Fibroblast of pulmonary artery (primary cell): ENCODE measurements at regions not wholly inside any gene's neighbourhood (a gene's known extent, or its start where the extent isn't known, plus 50 kb on each side); places are given as distances from the start of the nearest gene placed in this dataset.
"Not testable (repeated sequence)": the region's sequence is repeated elsewhere in the genome, so short reads cannot be mapped to it uniquely, and the experiment has no call there.

Experiments used
- DNase-seq: peaks from one replicate; pipeline ENCODE4 v3.0.0-alpha.2; 2010; ENCODE audit warnings: low read depth
- H3K4me3 ChIP-seq: replicated peaks from 2 replicates; pipeline ENCODE4 v1.5.1; 2011; ENCODE audit warnings: low read depth, mild to moderate bottlenecking, control low read depth, low read length, moderate library complexity
- CTCF ChIP-seq: IDR thresholded peaks from 2 replicates; pipeline ENCODE4 v1.5.1; 2011; ENCODE audit warnings: mild to moderate bottlenecking, control low read depth, low read length, inconsistent platforms; ENCODE audit errors: missing control alignments

- peak; percentile 60 for DNase-seq
- peak; percentile 31 for TF ChIP-seq CTCF
- H3K4me3 ChIP-seq: no peak overlapping the region
Observed at GRCh38 chrX:45801554-45801953, 600.9 kb upstream of the DIPK2B start.

- not testable (repeated sequence) for H3K4me3 ChIP-seq, DNase-seq
Observed at GRCh38 chrX:45800746-45801453, 600.2 kb upstream of the DIPK2B start.

- no peak for TF ChIP-seq CTCF
- no peak for DNase-seq
- no peak overlapping the region for H3K4me3 ChIP-seq
Observed at GRCh38 chrX:45799576-45799975, 598.9 kb upstream of the DIPK2B start.

- no peak for DNase-seq
- TF ChIP-seq CTCF: no peak
- H3K4me3 ChIP-seq: no peak overlapping the region
Observed at GRCh38 chrX:45795546-45795945, 594.9 kb upstream of the DIPK2B start.

GRCh38 chrX:45794995-45795337, 594.3 kb upstream of the DIPK2B start:
- H3K4me3 ChIP-seq: no peak overlapping the region
- no peak for TF ChIP-seq CTCF
- no peak for DNase-seq

- H3K4me3 ChIP-seq: no peak overlapping the region
- no peak for TF ChIP-seq CTCF
- no peak for DNase-seq
Observed at GRCh38 chrX:45794323-45794994, 593.8 kb upstream of the DIPK2B start.

GRCh38 chrX:45788941-45789348, 588.3 kb upstream of the DIPK2B start:
- peak; percentile 54 for DNase-seq
- H3K4me3 ChIP-seq: no peak overlapping the region
- TF ChIP-seq CTCF: no peak
